HG03159 (cell line): ENCODE measurements at regions not wholly inside any gene's neighbourhood (a gene's known extent, or its start where the extent isn't known, plus 50 kb on each side); places are given as distances from the start of the nearest gene placed in this dataset.
"Not testable (repeated sequence)": the region's sequence is repeated elsewhere in the genome, so short reads cannot be mapped to it uniquely, and the experiment has no call there.

Experiments used
- ATAC-seq: cut with Tn5 transposase; IDR thresholded peaks from one replicate; pipeline ENCODE4 v1.9.1; 2021; ENCODE audit warnings: mild to moderate bottlenecking, moderate library complexity; ENCODE audit not compliant: unreplicated experiment

- no peak for ATAC-seq
These were observed 503.7 kb downstream of the SLC6A15 start for GRCh38 chr12:84408936-84409335.

GRCh38 chr12:84406720-84407119 is 505.9 kb downstream of the SLC6A15 start:
- not testable (repeated sequence) for ATAC-seq

DNA sequence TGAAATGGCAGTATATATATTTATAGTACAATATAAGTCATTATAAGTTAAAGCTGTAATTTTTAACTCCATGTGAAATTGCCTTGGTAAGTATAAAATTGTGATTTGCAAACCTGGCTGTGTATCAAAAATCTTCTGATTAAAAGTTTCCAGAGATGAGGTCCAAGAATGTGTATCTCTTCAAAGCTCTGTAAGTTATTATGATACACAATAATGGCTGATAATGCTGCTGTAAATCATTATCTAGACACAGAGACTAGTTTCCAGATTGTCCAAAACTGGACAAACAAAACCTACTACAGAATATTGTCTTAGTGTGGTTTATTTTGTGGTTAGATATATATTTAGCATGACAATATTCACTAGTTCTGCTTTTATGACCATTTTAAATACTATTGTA is 514.8 kb downstream of the SLC6A15 start:
- no peak for ATAC-seq

DNA sequence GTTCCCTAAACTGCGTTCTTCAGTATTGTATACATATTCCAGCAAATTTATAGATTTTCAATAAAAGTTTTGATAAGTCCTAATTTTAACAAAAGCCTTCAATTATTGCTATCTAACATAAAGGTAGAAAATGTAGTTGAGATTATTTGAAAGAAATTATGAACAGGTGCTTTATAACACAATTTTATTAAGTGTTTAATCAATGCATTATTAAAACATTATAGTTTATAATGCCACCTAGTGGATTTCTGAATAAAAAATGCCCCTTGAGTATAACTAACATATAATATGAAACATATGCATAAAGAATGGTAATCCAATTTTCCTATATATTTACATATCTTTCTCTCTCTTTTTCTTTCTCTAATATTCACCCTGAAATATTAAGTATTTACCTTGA is 515.3 kb downstream of the SLC6A15 start:
- ATAC-seq = no peak

DNA sequence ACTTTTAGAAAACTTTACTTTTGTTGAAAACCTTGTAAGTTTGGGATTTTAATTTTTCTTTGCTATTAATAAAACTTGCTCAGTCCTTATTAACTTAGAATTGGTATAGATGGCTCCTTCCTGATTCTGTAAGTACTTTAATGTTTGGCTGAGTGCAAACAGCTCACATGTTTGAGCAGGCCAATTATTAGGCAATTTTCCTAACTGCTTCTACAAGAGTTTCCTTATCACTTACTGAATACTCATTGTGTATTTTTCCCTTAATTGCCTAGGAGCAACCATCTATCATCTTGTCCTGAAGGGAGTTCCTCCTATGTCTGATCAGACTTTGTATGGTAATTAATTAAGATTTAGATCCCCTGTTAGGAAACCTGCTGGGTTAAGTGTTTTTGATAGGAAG is 521.4 kb downstream of the SLC6A15 start:
- not testable (repeated sequence) for ATAC-seq

DNA sequence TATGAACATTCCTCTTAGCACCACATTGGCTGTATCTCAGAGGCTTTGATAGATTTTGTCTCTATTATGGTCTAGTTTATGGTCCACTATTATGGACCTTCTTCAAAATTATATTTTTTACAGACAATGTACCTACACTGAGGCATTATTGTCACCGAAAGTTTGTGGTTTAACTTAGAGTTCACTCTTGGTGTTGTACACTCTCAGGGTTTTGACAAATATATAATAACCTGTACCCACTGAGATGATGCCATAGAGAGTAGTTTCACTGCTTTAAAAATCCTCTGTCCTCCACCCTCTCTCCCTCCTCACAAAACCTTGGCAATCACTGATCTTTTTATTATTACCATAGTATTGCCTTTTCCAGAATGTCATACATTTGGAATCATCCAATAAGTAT is 528.2 kb downstream of the SLC6A15 start:
- no peak for ATAC-seq

GRCh38 chr12:84382486-84382885 is 530.1 kb downstream of the SLC6A15 start:
- not testable (repeated sequence) for ATAC-seq

- ATAC-seq = no peak
These were observed 536.3 kb downstream of the SLC6A15 start for GRCh38 chr12:84376320-84376719.

- ATAC-seq = no peak
These were observed 537.0 kb downstream of the SLC6A15 start for GRCh38 chr12:84375449-84376170.

GRCh38 chr12:84362552-84362897 is 550.1 kb downstream of the SLC6A15 start:
- ATAC-seq = no peak

DNA sequence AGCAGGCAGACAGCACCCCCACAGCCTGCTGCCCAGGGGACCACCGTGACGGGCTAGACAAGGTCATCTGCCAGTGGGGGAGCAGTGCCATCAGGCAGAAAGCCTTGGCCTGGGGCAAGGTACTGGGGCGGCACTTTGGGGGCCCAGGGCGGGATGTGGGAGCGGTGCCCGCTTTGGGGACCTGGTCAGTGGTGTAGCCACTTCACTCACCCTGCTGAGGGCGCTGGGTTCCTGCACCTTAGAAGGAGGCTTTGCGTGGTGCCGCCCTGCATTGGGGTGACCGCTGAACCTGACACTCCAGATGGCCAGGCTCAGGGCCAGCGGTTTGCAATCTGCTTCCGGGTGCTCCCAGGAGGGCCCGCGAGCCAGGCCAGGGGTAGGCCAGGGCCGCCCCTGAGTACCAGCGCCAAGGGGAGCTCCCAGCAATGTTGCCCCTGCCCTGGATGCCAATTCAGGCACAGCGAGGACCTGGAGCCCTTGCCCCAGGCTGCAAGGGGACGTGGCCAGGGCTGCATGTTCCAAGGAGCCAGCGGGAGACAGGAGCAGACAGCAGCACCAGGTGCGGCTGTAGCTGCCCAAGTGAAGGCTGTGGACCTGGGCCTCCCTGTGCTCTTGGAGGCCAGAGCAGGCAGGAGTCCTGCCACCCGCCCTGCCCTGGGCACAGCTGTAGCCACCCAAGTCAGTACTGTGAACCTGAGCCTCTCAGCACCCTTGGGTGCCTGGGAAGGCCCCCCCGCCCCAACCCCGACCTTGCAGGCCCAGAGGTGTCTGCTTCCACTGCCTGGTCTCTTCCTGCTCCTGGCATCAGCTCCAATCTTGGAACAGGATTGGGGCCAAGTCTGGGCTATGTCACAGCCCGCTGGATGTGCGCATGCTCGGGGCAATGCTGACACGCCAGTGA is 550.7 kb downstream of the SLC6A15 start:
- no peak for ATAC-seq

DNA sequence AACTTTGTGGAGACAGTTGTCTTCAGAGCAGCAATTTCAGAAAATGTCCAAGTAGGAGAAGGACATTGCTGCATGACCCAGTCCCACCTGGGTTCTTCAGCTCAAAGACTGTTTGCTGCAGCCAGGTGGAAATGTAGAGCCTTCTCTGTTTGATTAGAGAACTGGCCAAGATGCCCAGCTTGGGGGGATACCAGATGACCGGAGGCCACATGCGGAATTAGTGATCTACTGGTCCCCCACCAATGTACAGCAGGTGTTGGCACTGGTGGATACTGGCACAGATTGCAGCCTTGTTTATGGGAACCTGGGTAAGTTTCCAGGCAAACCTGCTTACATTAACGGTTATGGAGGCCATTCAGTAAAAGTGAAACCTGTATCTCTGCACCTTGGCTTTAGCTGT is 555.3 kb downstream of the SLC6A15 start:
- ATAC-seq = no peak

GRCh38 chr12:84356224-84356623 is 556.4 kb downstream of the SLC6A15 start:
- ATAC-seq = no peak

GRCh38 chr12:84355561-84355960 is 557.0 kb downstream of the SLC6A15 start:
- no peak for ATAC-seq

DNA sequence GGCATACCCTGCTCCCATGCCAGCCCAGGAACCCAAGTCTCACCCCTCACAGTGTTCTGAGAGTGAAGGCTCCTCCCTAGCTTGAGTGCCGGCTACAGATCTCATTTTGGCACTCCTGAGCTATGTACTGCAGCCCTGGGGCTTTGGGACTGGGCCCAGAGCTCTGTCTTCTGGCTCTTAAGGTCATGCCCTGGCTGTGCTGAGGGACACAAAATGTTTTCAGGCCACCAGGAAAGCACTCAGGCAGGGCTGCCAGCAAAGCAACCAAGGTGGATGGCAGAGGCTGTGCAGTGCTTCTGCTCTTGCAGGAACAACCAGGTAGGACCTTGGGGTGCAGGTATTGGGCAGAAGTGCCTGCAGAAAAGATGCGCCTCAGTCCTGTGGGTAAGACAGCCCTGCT is 564.0 kb downstream of the SLC6A15 start:
- no peak for ATAC-seq

- no peak for ATAC-seq
These were observed 571.0 kb downstream of the SLC6A15 start for GRCh38 chr12:84341467-84342193.

DNA sequence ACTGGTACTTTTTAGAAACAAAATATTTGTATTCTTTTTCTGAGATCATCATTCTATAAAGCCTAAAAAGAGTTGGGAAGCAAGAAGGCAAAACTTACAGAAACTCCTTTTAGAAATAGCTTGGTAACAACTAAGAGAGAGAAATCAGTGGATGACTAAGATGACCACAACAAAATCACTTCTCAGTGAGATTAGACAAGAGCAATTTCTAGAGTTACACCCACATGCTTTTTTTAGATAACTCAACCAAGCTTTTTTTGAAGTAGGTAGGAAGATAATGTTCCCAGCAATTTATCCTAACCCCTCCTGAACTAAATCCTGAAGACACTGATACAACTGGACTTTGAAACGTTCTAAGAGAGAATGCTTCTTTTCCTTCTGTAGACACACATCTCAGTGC is 576.4 kb downstream of the SLC6A15 start:
- ATAC-seq = no peak

GRCh38 chr12:84329938-84330337 is 582.7 kb downstream of the SLC6A15 start:
- no peak for ATAC-seq

- no peak for ATAC-seq
These were observed 596.7 kb downstream of the SLC6A15 start for GRCh38 chr12:84315926-84316325.

- no peak for ATAC-seq
These were observed 599.3 kb downstream of the SLC6A15 start for GRCh38 chr12:84313323-84313675.

GRCh38 chr12:84308211-84308610 is 604.4 kb downstream of the SLC6A15 start:
- no peak for ATAC-seq

DNA sequence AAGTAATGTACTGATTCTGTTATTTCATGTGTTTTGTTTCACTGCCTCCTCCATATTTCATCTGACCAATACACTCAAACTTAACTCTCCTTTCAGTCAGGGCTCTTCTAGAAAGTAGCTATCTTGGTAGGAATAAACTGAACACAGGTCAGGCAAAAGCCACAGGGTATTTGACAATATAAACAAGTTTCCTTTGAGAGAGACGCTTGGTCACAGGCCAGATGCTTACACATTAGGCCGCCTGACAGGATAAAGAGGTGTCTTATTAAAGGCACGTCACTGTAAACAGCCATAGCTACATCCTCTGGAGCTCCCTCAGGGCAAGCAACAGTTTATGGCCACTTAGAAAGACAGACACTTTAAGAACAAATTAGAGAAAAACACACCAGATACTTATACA is 607.5 kb downstream of the SLC6A15 start:
- no peak for ATAC-seq
